ENCODE measurements at regions not wholly inside any gene's neighbourhood (a gene's known extent, or its start where the extent isn't known, plus 50 kb on each side); places are given as distances from the start of the nearest gene placed in this dataset.
"Not testable (repeated sequence)": the region's sequence is repeated elsewhere in the genome, so short reads cannot be mapped to it uniquely, and the experiment has no call there.

- DNase-seq, result no peak
Measured at GRCh38 chr12:131497966-131498365, 212.9 kb upstream of the SFSWAP start.

GRCh38 chr12:131499160-131499863 lies 211.6 kb upstream of the SFSWAP start:
- DNase-seq, result no peak

- DNase-seq, result no peak
Measured at GRCh38 chr12:131499864-131500190, 211.1 kb upstream of the SFSWAP start.

- DNase-seq, result no peak
Measured at GRCh38 chr12:131500564-131500963, 210.3 kb upstream of the SFSWAP start.

- no peak for DNase-seq
Measured at GRCh38 chr12:131505561-131505960, 205.3 kb upstream of the SFSWAP start.

GRCh38 chr12:131506426-131506825 lies 204.5 kb upstream of the SFSWAP start:
- no peak for DNase-seq

GRCh38 chr12:131507094-131507493 lies 203.8 kb upstream of the SFSWAP start:
- DNase-seq, result no peak

GRCh38 chr12:131507881-131508280 lies 203.0 kb upstream of the SFSWAP start:
- no peak for DNase-seq

- no peak for DNase-seq
Measured at GRCh38 chr12:131509701-131510100, 201.2 kb upstream of the SFSWAP start.

GRCh38 chr12:131510431-131510830 lies 200.5 kb upstream of the SFSWAP start:
- no peak for DNase-seq

- DNase-seq, result peak; percentile 63
Measured at GRCh38 chr12:131511391-131511802, 199.5 kb upstream of the SFSWAP start.

- DNase-seq, result no peak
Measured at GRCh38 chr12:131511803-131512561, 198.9 kb upstream of the SFSWAP start.

GRCh38 chr12:131513606-131514005 lies 197.3 kb upstream of the SFSWAP start:
- no peak for DNase-seq

GRCh38 chr12:131520553-131520952 lies 190.3 kb upstream of the SFSWAP start:
- not testable (repeated sequence) for DNase-seq

- DNase-seq, result no peak
Measured at GRCh38 chr12:131521326-131521725, 189.6 kb upstream of the SFSWAP start.

- no peak for DNase-seq
Measured at GRCh38 chr12:131525795-131526508, 184.9 kb upstream of the SFSWAP start.

- no peak for DNase-seq
Measured at GRCh38 chr12:131527092-131527491, 183.8 kb upstream of the SFSWAP start.

GRCh38 chr12:131527736-131528135 lies 183.2 kb upstream of the SFSWAP start:
- DNase-seq, result no peak

GRCh38 chr12:131528144-131528543 lies 182.7 kb upstream of the SFSWAP start:
- DNase-seq, result no peak

GRCh38 chr12:131528667-131529066 lies 182.2 kb upstream of the SFSWAP start:
- no peak for DNase-seq

GRCh38 chr12:131529196-131530040 lies 181.5 kb upstream of the SFSWAP start:
- no peak for DNase-seq

GRCh38 chr12:131530041-131530332 lies 180.9 kb upstream of the SFSWAP start:
- DNase-seq, result no peak

- no peak for DNase-seq
Measured at GRCh38 chr12:131530422-131530821, 180.5 kb upstream of the SFSWAP start.

Measured in stimulated activated CD8-positive, alpha-beta memory T cell treated with anti-CD3 and anti-CD28 coated beads, Interleukin-4, amount 100 ng/mL, for 48 hours (primary cell).